Breast epithelium (tissue), 3 donors: ENCODE measurements at regions not wholly inside any gene's neighbourhood (a gene's known extent, or its start where the extent isn't known, plus 50 kb on each side); places are given as distances from the start of the nearest gene placed in this dataset.

Experiments used
- POLR2A ChIP-seq: fragments of 450-650 bp; IDR thresholded peaks from one replicate; pipeline ENCODE4 v1.6.1; 2016; ENCODE audit warnings: antibody characterized with exemption, mild to moderate bottlenecking, moderate library complexity
- TF ChIP-seq, protein P1 (sequence below), 3 donors: fragments of 450-650 bp; IDR thresholded peaks; one replicate each; pipeline ENCODE4 v1.5.1; 2016 to 2017; ENCODE audit warnings: antibody characterized with exemption in 3 of 3, mild to moderate bottlenecking in 3 of 3, moderate library complexity in 3 of 3

DNA sequence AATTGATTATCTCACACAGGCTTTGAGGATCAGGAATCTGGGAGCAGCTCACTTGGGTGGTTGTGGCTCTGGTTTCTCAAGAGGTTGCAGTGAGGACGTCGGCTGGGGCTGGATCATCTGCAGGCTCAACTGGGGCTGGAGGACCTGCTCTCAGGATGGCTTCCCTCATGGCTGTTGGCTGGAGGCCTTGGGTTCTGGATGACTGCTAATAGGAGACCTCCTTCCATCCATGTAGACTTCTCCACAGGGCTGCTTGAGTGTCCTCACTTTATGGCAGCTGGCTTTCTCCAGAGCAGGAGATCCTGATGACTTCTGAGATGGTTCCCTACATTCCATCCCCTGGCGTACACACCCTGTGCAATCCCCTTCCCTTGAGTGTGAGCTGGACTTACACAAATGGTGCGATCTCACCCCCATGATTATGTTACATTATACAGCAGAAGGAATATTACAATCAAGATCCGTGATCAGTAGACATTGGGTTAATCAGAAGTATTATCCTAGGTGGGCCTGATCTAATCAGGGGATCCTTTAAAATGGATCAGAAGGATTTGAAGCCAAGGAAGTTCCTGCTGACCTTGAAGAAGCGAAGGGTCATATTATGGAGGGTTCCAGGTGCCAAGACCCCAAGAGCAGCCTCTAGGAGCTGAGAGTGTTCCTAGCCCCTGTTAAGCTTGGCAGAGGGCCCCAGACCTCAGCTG, 122.2 kb downstream of the CXCL12 start:
- TF ChIP-seq POLR2A, result no peak
- TF ChIP-seq, protein P1, sequence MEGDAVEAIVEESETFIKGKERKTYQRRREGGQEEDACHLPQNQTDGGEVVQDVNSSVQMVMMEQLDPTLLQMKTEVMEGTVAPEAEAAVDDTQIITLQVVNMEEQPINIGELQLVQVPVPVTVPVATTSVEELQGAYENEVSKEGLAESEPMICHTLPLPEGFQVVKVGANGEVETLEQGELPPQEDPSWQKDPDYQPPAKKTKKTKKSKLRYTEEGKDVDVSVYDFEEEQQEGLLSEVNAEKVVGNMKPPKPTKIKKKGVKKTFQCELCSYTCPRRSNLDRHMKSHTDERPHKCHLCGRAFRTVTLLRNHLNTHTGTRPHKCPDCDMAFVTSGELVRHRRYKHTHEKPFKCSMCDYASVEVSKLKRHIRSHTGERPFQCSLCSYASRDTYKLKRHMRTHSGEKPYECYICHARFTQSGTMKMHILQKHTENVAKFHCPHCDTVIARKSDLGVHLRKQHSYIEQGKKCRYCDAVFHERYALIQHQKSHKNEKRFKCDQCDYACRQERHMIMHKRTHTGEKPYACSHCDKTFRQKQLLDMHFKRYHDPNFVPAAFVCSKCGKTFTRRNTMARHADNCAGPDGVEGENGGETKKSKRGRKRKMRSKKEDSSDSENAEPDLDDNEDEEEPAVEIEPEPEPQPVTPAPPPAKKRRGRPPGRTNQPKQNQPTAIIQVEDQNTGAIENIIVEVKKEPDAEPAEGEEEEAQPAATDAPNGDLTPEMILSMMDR (IDR thresholded peaks at IDR 0.05), result no peak
